WTC11 (cell line): ENCODE measurements at regions not wholly inside any gene's neighbourhood (a gene's known extent, or its start where the extent isn't known, plus 50 kb on each side); places are given as distances from the start of the nearest gene placed in this dataset.

ENCODE experiments used
- ATAC-seq: fragments of 200-7000 bp; cut with Tn5 transposase; 2 replicates; pipeline ENCODE4 v1.10.0; 2021; ENCODE audit warnings: mild to moderate bottlenecking, moderate library complexity
- CTCF ChIA-PET: fragments of 300-600 bp; sonication (Branson Sonifier 250); formaldehyde crosslinking; loops from one replicate; lab custom pipeline; 2021; ENCODE audit warnings: antibody characterized with exemption; lab: Charles Lee
- POLR2A ChIA-PET: fragments of 350-600 bp; sonication (Branson Sonifier 250); formaldehyde crosslinking; loops from one replicate; lab custom pipeline; 2021; ENCODE audit warnings: antibody characterized with exemption; lab: Charles Lee
- DNase-seq: peaks from one replicate; pipeline ENCODE4 v3.0.0; 2021; ENCODE audit warnings: low spot score
- H3K27ac Mint-ChIP-seq: 2 replicates; pipeline ENCODE4 v1.8.0; 2021; ENCODE audit warnings: mixed read lengths
- H3K27me3 Mint-ChIP-seq: 2 replicates; pipeline ENCODE4 v1.8.0; 2021; ENCODE audit warnings: low read depth, mild to moderate bottlenecking, moderate library complexity, mixed read lengths
- H3K36me3 Mint-ChIP-seq: 2 replicates; pipeline ENCODE4 v1.8.0; 2021; ENCODE audit warnings: mixed read lengths
- H3K4me1 Mint-ChIP-seq: 2 replicates; pipeline ENCODE4 v1.8.0; 2022; ENCODE audit warnings: mixed read lengths
- H3K4me3 Mint-ChIP-seq: 2 replicates; pipeline ENCODE4 v1.8.0; 2021; ENCODE audit warnings: mild to moderate bottlenecking, moderate library complexity, mixed read lengths
- H3K9me3 Mint-ChIP-seq: 2 replicates; pipeline ENCODE4 v1.8.0; 2021; ENCODE audit warnings: mixed read lengths
- ATF6 ChIP-seq: sonication (generic); formaldehyde crosslinking; IDR thresholded peaks from 2 replicates; pipeline ENCODE4 v1.8.1; 2023; ENCODE audit warnings: mild to moderate bottlenecking, missing genetic modification reagents
- CDX4 ChIP-seq: fragments of 250-450 bp; sonication (Bioruptor Pico); IDR thresholded peaks from 2 replicates; pipeline ENCODE4 v1.9.0; 2021; ENCODE audit warnings: moderate library complexity, mild to moderate bottlenecking, inconsistent platforms, borderline replicate concordance
- EMX1 ChIP-seq: fragments of 250-450 bp; sonication (Bioruptor Pico); IDR thresholded peaks from 2 replicates; pipeline ENCODE4 v1.8.0; 2021; ENCODE audit warnings: mild to moderate bottlenecking
- IRF1 ChIP-seq: sonication (generic); formaldehyde crosslinking; IDR thresholded peaks from 2 replicates; pipeline ENCODE4 v1.8.0; 2023; ENCODE audit warnings: missing genetic modification reagents
- NFE2L1 ChIP-seq: sonication (generic); formaldehyde crosslinking; IDR thresholded peaks from 2 replicates; pipeline ENCODE4 v1.8.1; 2023; ENCODE audit warnings: missing genetic modification reagents
- NFYB ChIP-seq: sonication (generic); formaldehyde crosslinking; conservative IDR thresholded peaks from 2 replicates; pipeline ENCODE4 v1.8.0; 2022; ENCODE audit warnings: low read depth, missing genetic modification reagents
- RORB ChIP-seq: fragments of 250-450 bp; sonication (Bioruptor Pico); IDR thresholded peaks from 2 replicates; pipeline ENCODE4 v1.9.0; 2021; ENCODE audit warnings: mild to moderate bottlenecking
- TEAD1 ChIP-seq: sonication (generic); formaldehyde crosslinking; IDR thresholded peaks from 2 replicates; pipeline ENCODE4 v1.8.0; 2022; ENCODE audit warnings: mild to moderate bottlenecking, missing genetic modification reagents
- USF2 ChIP-seq: sonication (generic); formaldehyde crosslinking; IDR thresholded peaks from 2 replicates; pipeline ENCODE4 v1.8.1; 2023; ENCODE audit warnings: mild to moderate bottlenecking, missing genetic modification reagents, moderate library complexity
- ZNF219 ChIP-seq: sonication (generic); formaldehyde crosslinking; IDR thresholded peaks from 2 replicates; pipeline ENCODE4 v1.8.0; 2023; ENCODE audit warnings: missing genetic modification reagents, mild to moderate bottlenecking, borderline replicate concordance
- ZNF232 ChIP-seq: sonication (generic); formaldehyde crosslinking; IDR thresholded peaks from 2 replicates; pipeline ENCODE4 v1.8.0; 2022; ENCODE audit warnings: mild to moderate bottlenecking, missing genetic modification reagents
- ZNF263 ChIP-seq: sonication (generic); formaldehyde crosslinking; IDR thresholded peaks from 2 replicates; pipeline ENCODE4 v1.8.1; 2022; ENCODE audit warnings: low read depth, mild to moderate bottlenecking, moderate library complexity, missing genetic modification reagents
- ZNF416 ChIP-seq: fragments of 250-450 bp; sonication (Bioruptor Pico); IDR thresholded peaks from 2 replicates; pipeline ENCODE4 v1.9.0; 2021; ENCODE audit warnings: mild to moderate bottlenecking, inconsistent platforms
- ZNF425 ChIP-seq: fragments of 250-450 bp; sonication (Bioruptor Pico); conservative IDR thresholded peaks from 2 replicates; pipeline ENCODE4 v1.9.0; 2021; ENCODE audit warnings: mild to moderate bottlenecking
- TF ChIP-seq, protein P1 (sequence below): fragments of 200-600 bp; IDR thresholded peaks from 2 replicates; pipeline ENCODE4 v1.8.0; 2022; ENCODE audit warnings: antibody characterized with exemption
- TF ChIP-seq, protein P2 (sequence below): sonication (generic); formaldehyde crosslinking; IDR thresholded peaks from 2 replicates; pipeline ENCODE4 v1.8.1; 2022; ENCODE audit warnings: missing genetic modification reagents, borderline replicate concordance
- TF ChIP-seq, protein P3 (sequence below): sonication (generic); formaldehyde crosslinking; IDR thresholded peaks from 2 replicates; pipeline ENCODE4 v1.8.1; 2023; ENCODE audit warnings: mild to moderate bottlenecking, missing genetic modification reagents, moderate library complexity
- TF ChIP-seq, protein P4 (sequence below): sonication (generic); formaldehyde crosslinking; IDR thresholded peaks from 2 replicates; pipeline ENCODE4 v1.8.1; 2022; ENCODE audit warnings: low read depth, mild to moderate bottlenecking, moderate library complexity, missing genetic modification reagents, borderline replicate concordance
- TF ChIP-seq, protein P5 (sequence below): sonication (generic); formaldehyde crosslinking; conservative IDR thresholded peaks from 2 replicates; pipeline ENCODE4 v1.8.1; 2022; ENCODE audit warnings: mild to moderate bottlenecking, missing genetic modification reagents
- TF ChIP-seq, protein P6 (sequence below): sonication (generic); formaldehyde crosslinking; IDR thresholded peaks from 2 replicates; pipeline ENCODE4 v1.8.0; 2022; ENCODE audit warnings: mild to moderate bottlenecking, missing genetic modification reagents

DNA sequence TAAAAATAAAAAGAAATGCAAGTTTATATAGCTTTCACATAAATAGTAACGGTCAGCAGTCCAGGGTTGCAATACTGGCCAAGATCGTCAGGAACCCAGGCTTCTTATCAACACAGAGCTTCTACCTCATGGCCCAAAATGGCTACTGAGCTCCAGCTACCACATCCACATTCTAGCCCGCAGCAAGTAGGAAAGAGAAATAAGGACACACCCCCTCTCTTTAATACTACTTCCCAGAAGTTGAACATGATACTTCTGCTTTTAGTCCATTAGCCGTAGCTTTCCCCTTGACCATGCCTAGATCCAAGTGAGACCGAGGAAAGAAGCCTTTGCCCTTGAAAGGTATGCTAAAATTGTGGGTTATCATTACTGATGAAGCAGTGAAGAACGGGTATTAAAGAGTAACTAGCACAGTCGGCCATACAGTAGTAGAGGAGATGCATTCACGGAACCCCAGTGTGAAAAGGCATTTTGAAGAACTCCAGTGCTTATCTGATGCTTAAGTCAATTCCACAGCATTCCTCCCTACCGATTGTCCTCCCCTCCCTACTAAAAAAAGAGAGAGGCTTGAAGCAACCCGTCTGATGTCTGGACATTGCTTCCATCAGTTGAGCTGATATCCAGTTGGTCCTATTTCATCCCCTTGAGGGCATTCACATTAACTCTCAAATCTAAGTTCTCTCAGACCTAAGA lies 226.9 kb upstream of the RREB1 start (continued):
- TF ChIP-seq EMX1 (CRISPR knock-in tag) (no peak), TEAD1 (CRISPR knock-in tag) (no peak), NFE2L1 (CRISPR knock-in tag) (no peak), ZNF425 (CRISPR knock-in tag) (no peak)
- TF ChIP-seq, all 79 proteins: peak for 0

DNA sequence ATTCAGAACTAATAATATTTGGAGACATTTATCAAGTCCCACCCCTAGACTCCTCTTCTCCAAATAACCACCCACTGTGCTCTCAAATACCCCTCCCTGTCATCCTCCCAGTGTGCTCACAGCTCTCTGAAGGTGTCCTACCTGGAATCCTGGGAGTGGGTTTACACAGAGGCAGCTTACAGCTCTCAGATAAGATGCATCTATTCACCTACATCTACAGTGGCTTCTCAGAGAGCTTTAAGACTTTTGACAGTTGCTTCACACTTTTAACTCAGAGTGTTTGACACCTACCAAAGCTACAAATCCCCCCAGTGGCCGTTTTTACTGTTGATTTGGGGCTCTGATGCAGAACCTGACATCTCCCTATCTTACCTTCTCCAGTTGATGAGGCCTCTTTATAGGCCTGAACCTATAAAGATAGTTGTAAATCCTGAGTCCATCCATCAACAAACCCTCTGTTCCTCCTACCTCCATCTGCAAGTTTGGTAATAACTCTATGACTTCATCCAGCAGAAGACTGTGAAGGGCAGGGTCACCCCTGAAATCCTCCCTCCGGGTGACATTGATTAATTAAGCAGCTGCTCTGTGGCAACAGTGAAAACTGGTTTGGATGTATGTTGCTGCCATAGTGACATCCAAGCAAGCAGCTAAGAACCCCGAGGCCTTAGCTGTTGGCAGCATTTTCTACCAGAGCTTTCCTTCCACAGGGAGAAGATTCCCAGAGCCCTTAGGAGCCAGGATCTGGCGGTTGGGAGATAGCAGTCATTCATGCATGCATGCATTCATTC lies 226.1 kb upstream of the RREB1 start:
- Mint-ChIP-seq H3K36me3 (no peaks in the 10 kb centered on the region), H3K4me1 (peaks cover 12% of the 10 kb centered on the region), H3K27me3 (no peaks in the 10 kb centered on the region), H3K9me3 (no peaks in the 10 kb centered on the region), H3K27ac (no peak overlapping the region), H3K4me3 (no peak overlapping the region)
- TF ChIP-seq RORB (CRISPR knock-in tag) (no peak), USF2 (no peak), CDX4 (CRISPR knock-in tag) (no peak), ATF6 (CRISPR knock-in tag) (no peak), ZNF219 (no peak), ZNF232 (CRISPR knock-in tag) (no peak), IRF1 (no peak), ZNF263 (CRISPR knock-in tag) (no peak), ZNF416 (CRISPR knock-in tag) (no peak), NFYB (CRISPR knock-in tag) (no peak)
- TF ChIP-seq, protein P1, sequence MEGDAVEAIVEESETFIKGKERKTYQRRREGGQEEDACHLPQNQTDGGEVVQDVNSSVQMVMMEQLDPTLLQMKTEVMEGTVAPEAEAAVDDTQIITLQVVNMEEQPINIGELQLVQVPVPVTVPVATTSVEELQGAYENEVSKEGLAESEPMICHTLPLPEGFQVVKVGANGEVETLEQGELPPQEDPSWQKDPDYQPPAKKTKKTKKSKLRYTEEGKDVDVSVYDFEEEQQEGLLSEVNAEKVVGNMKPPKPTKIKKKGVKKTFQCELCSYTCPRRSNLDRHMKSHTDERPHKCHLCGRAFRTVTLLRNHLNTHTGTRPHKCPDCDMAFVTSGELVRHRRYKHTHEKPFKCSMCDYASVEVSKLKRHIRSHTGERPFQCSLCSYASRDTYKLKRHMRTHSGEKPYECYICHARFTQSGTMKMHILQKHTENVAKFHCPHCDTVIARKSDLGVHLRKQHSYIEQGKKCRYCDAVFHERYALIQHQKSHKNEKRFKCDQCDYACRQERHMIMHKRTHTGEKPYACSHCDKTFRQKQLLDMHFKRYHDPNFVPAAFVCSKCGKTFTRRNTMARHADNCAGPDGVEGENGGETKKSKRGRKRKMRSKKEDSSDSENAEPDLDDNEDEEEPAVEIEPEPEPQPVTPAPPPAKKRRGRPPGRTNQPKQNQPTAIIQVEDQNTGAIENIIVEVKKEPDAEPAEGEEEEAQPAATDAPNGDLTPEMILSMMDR: no peak
- TF ChIP-seq, protein P2, sequence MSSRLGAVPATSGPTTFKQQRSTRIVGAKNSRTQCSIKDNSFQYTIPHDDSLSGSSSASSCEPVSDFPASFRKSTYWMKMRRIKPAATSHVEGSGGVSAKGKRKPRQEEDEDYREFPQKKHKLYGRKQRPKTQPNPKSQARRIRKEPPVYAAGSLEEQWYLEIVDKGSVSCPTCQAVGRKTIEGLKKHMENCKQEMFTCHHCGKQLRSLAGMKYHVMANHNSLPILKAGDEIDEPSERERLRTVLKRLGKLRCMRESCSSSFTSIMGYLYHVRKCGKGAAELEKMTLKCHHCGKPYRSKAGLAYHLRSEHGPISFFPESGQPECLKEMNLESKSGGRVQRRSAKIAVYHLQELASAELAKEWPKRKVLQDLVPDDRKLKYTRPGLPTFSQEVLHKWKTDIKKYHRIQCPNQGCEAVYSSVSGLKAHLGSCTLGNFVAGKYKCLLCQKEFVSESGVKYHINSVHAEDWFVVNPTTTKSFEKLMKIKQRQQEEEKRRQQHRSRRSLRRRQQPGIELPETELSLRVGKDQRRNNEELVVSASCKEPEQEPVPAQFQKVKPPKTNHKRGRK: no peak
- TF ChIP-seq, protein P3, sequence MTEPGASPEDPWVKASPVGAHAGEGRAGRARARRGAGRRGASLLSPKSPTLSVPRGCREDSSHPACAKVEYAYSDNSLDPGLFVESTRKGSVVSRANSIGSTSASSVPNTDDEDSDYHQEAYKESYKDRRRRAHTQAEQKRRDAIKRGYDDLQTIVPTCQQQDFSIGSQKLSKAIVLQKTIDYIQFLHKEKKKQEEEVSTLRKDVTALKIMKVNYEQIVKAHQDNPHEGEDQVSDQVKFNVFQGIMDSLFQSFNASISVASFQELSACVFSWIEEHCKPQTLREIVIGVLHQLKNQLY: no peak
- TF ChIP-seq, protein P4, sequence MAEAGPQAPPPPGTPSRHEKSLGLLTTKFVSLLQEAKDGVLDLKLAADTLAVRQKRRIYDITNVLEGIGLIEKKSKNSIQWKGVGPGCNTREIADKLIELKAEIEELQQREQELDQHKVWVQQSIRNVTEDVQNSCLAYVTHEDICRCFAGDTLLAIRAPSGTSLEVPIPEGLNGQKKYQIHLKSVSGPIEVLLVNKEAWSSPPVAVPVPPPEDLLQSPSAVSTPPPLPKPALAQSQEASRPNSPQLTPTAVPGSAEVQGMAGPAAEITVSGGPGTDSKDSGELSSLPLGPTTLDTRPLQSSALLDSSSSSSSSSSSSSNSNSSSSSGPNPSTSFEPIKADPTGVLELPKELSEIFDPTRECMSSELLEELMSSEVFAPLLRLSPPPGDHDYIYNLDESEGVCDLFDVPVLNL (CRISPR knock-in tag): no peak
- TF ChIP-seq, protein P5, sequence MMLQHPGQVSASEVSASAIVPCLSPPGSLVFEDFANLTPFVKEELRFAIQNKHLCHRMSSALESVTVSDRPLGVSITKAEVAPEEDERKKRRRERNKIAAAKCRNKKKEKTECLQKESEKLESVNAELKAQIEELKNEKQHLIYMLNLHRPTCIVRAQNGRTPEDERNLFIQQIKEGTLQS (CRISPR knock-in tag): no peak
- TF ChIP-seq, protein P6, sequence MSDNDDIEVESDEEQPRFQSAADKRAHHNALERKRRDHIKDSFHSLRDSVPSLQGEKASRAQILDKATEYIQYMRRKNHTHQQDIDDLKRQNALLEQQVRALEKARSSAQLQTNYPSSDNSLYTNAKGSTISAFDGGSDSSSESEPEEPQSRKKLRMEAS (CRISPR knock-in tag): no peak
- ATAC-seq (no peak), DNase-seq (no peak)
- ChIA-PET POLR2A (no interaction called here), CTCF (interaction anchor here (0.7 to 1.8 kb wide), 7 partner anchors 10 to 205 kb away, joined by 3 to 6 read pairs (median 3); no protein-coding TSS in a partner anchor)
